GM21825 (cell line): ENCODE measurements at regions not wholly inside any gene's neighbourhood (a gene's known extent, or its start where the extent isn't known, plus 50 kb on each side); places are given as distances from the start of the nearest gene placed in this dataset.

Source experiments
- ATAC-seq: cut with Tn5 transposase; IDR thresholded peaks from one replicate; pipeline ENCODE4 v1.9.1; 2021; ENCODE audit warnings: mild to moderate bottlenecking, moderate library complexity; ENCODE audit not compliant: unreplicated experiment

GRCh38 chr5:72623323-72623722, 116.1 kb upstream of the ZNF366 start:
- ATAC-seq = no peak

GRCh38 chr5:72622170-72622760, 115.1 kb upstream of the ZNF366 start:
- no peak for ATAC-seq

- no peak for ATAC-seq
Measured at GRCh38 chr5:72621576-72621975, 114.4 kb upstream of the ZNF366 start.

- no peak for ATAC-seq
Measured at GRCh38 chr5:72619677-72620076, 112.5 kb upstream of the ZNF366 start.

- no peak for ATAC-seq
Measured at GRCh38 chr5:72619251-72619650, 112.0 kb upstream of the ZNF366 start.

- no peak for ATAC-seq
Measured at GRCh38 chr5:72618708-72619107, 111.5 kb upstream of the ZNF366 start.

- ATAC-seq = no peak
Measured at GRCh38 chr5:72615061-72615460, 107.9 kb upstream of the ZNF366 start.

- ATAC-seq = no peak
Measured at GRCh38 chr5:72613515-72613914, 106.3 kb upstream of the ZNF366 start.

- ATAC-seq = no peak
Measured at GRCh38 chr5:72612810-72613209, 105.6 kb upstream of the ZNF366 start.

- no peak for ATAC-seq
Measured at GRCh38 chr5:72611118-72611730, 104.0 kb upstream of the ZNF366 start.

GRCh38 chr5:72608926-72609325, 101.7 kb upstream of the ZNF366 start:
- no peak for ATAC-seq

- ATAC-seq = no peak
Measured at GRCh38 chr5:72608297-72608696, 101.1 kb upstream of the ZNF366 start.

GRCh38 chr5:72607381-72607780, 100.2 kb upstream of the ZNF366 start:
- ATAC-seq = no peak

- no peak for ATAC-seq
Measured at GRCh38 chr5:72606525-72606924, 99.3 kb upstream of the ZNF366 start.

- ATAC-seq = no peak
Measured at GRCh38 chr5:72605632-72606031, 98.4 kb upstream of the ZNF366 start.

GRCh38 chr5:72604798-72605154, 97.6 kb upstream of the ZNF366 start:
- no peak for ATAC-seq

- ATAC-seq = no peak
Measured at GRCh38 chr5:72604111-72604797, 97.0 kb upstream of the ZNF366 start.

- no peak for ATAC-seq
Measured at GRCh38 chr5:72602696-72603685, 95.8 kb upstream of the ZNF366 start.

- ATAC-seq = no peak
Measured at GRCh38 chr5:72601861-72602260, 94.7 kb upstream of the ZNF366 start.

GRCh38 chr5:72600391-72600981, 93.3 kb upstream of the ZNF366 start:
- no peak for ATAC-seq
